Esophagus (tissue), 2 donors: ENCODE measurements at regions not wholly inside any gene's neighbourhood (a gene's known extent, or its start where the extent isn't known, plus 50 kb on each side); places are given as distances from the start of the nearest gene placed in this dataset.

Experiments used
- H3K27ac ChIP-seq, 2 donors: one replicate each; pipeline ENCODE4 v1.5.1; 2013; ENCODE audit warnings: low read depth in 2 of 2, mild to moderate bottlenecking in 2 of 2, inconsistent platforms in 1 of 2, low read length in 1 of 2, moderate library complexity in 1 of 2
- H3K27me3 ChIP-seq, 2 donors: one replicate each; pipeline ENCODE4 v1.6.1; 2013; ENCODE audit warnings: low read length in 2 of 2, control low read depth in 1 of 2, mild to moderate bottlenecking in 1 of 2; ENCODE audit not compliant: insufficient read depth in 2 of 2, control insufficient read depth in 1 of 2
- H3K36me3 ChIP-seq, 2 donors: one replicate each; pipeline ENCODE4 v1.6.1; 2013; ENCODE audit warnings: low read length in 1 of 2; ENCODE audit not compliant: control insufficient read depth in 2 of 2, insufficient read depth in 2 of 2
- H3K4me1 ChIP-seq, 2 donors: one replicate each; pipeline ENCODE4 v1.6.1; 2013; ENCODE audit warnings: low read length in 1 of 2; ENCODE audit not compliant: control insufficient read depth in 2 of 2, insufficient read depth in 2 of 2
- H3K4me3 ChIP-seq, 2 donors: one replicate each; pipeline ENCODE4 v1.5.1; 2013; ENCODE audit warnings: low read length in 2 of 2, mild to moderate bottlenecking in 2 of 2, low read depth in 1 of 2, moderate library complexity in 1 of 2
- H3K9me3 ChIP-seq, 2 donors: one replicate each; pipeline ENCODE4 v1.6.1; 2013; ENCODE audit warnings: mild to moderate bottlenecking in 2 of 2, low read depth in 1 of 2, low read length in 1 of 2, moderate library complexity in 1 of 2; ENCODE audit not compliant: control insufficient read depth in 2 of 2, insufficient read depth in 1 of 2
- WGBS, 2 donors: extraction: QIAGEN DNeasy Blood & Tissue Kit; methylation state at CpG; one replicate each; pipeline ENCODE4 v1.1.7; 2013; 5-methylcytosine and 5-hydroxymethylcytosine counted together
- donor health status: healthy with polysubstance abuse.
- donor health status: Bipolar disorder and iron deficiency.

GRCh38 chr9:105067895-105068580 is 140.1 kb upstream of the ABCA1 start:
- 86 to 97% methylated on average over 3 of the region's 3 CpGs for WGBS, 2 donors
- Histone ChIP-seq H3K4me3 (no peak overlapping the region), H3K9me3 (no peaks in the 10 kb centered on the region), H3K36me3 (no peaks in the 10 kb centered on the region), H3K27me3 (no peaks in the 10 kb centered on the region), H3K27ac (no peak overlapping the region), H3K4me1 (peaks cover 0 to 14% of the 10 kb centered on the region in 2 donors)

GRCh38 chr9:105069285-105069684 is 141.3 kb upstream of the ABCA1 start:
- H3K4me1 ChIP-seq = peaks cover 0 to 9% of the 10 kb centered on the region in 2 donors
- no peaks in the 10 kb centered on the region for H3K36me3 ChIP-seq
- no peaks in the 10 kb centered on the region for H3K27me3 ChIP-seq
- H3K9me3 ChIP-seq = no peaks in the 10 kb centered on the region
- H3K27ac ChIP-seq = no peak overlapping the region
- no peak overlapping the region for H3K4me3 ChIP-seq
- 92 to 94% methylated on average over 5 of the region's 5 CpGs for WGBS, 2 donors

GRCh38 chr9:105069696-105070095 is 141.7 kb upstream of the ABCA1 start:
- Histone ChIP-seq H3K27ac (no peak overlapping the region), H3K27me3 (no peaks in the 10 kb centered on the region), H3K4me1 (peaks cover 0 to 5% of the 10 kb centered on the region in 2 donors), H3K9me3 (no peaks in the 10 kb centered on the region), H3K4me3 (no peak overlapping the region), H3K36me3 (no peaks in the 10 kb centered on the region)
- 76 to 83% methylated on average over 1 of the region's 1 CpG for WGBS, 2 donors

GRCh38 chr9:105070176-105070575 is 142.2 kb upstream of the ABCA1 start:
- Histone ChIP-seq H3K36me3 (no peaks in the 10 kb centered on the region), H3K4me3 (no peak overlapping the region), H3K4me1 (peaks cover 0 to 3% of the 10 kb centered on the region in 2 donors), H3K9me3 (no peaks in the 10 kb centered on the region), H3K27ac (no peak overlapping the region), H3K27me3 (no peaks in the 10 kb centered on the region)
- 83 to 85% methylated on average over 4 of the region's 4 CpGs for WGBS, 2 donors

- Histone ChIP-seq H3K4me1 (no peaks in the 10 kb centered on the region), H3K27ac (no peak overlapping the region), H3K27me3 (no peaks in the 10 kb centered on the region), H3K36me3 (peaks cover 0 to 2% of the 10 kb centered on the region in 2 donors), H3K9me3 (no peaks in the 10 kb centered on the region), H3K4me3 (no peak overlapping the region)
Observed at GRCh38 chr9:105072476-105072875, 144.5 kb upstream of the ABCA1 start.

GRCh38 chr9:105073147-105073546 is 145.2 kb upstream of the ABCA1 start:
- Histone ChIP-seq H3K36me3 (peaks cover 0 to 2% of the 10 kb centered on the region in 2 donors), H3K9me3 (no peaks in the 10 kb centered on the region), H3K27me3 (no peaks in the 10 kb centered on the region), H3K27ac (no peak overlapping the region), H3K4me3 (no peak overlapping the region), H3K4me1 (no peaks in the 10 kb centered on the region)
- 58 to 70% methylated on average over 1 of the region's 1 CpG for WGBS, 2 donors

GRCh38 chr9:105074491-105074890 is 146.5 kb upstream of the ABCA1 start:
- Histone ChIP-seq H3K4me3 (no peak overlapping the region), H3K27ac (no peak overlapping the region), H3K27me3 (no peaks in the 10 kb centered on the region), H3K9me3 (no peaks in the 10 kb centered on the region), H3K36me3 (peaks cover 0 to 2% of the 10 kb centered on the region in 2 donors), H3K4me1 (no peaks in the 10 kb centered on the region)
- 80 to 87% methylated on average over 2 of the region's 2 CpGs for WGBS, 2 donors

GRCh38 chr9:105076729-105077128 is 148.8 kb upstream of the ABCA1 start:
- no peak overlapping the region for H3K27ac ChIP-seq
- H3K36me3 ChIP-seq = peaks cover 0 to 2% of the 10 kb centered on the region in 2 donors
- 71 to 75% methylated on average over 5 of the region's 5 CpGs for WGBS, 2 donors
- H3K9me3 ChIP-seq = no peaks in the 10 kb centered on the region
- no peaks in the 10 kb centered on the region for H3K4me1 ChIP-seq
- no peaks in the 10 kb centered on the region for H3K27me3 ChIP-seq
- H3K4me3 ChIP-seq = no peak overlapping the region

- Histone ChIP-seq H3K27ac (no peak overlapping the region), H3K4me1 (no peaks in the 10 kb centered on the region), H3K9me3 (no peaks in the 10 kb centered on the region), H3K27me3 (no peaks in the 10 kb centered on the region), H3K4me3 (no peak overlapping the region), H3K36me3 (peaks cover 0 to 2% of the 10 kb centered on the region in 2 donors)
- WGBS, 2 donors = 60 to 72% methylated on average over 2 of the region's 2 CpGs
Observed at GRCh38 chr9:105079457-105079856, 151.5 kb upstream of the ABCA1 start.

GRCh38 chr9:105082843-105083242 is 154.9 kb upstream of the ABCA1 start:
- no peak overlapping the region for H3K4me3 ChIP-seq
- no peaks in the 10 kb centered on the region for H3K36me3 ChIP-seq
- H3K27ac ChIP-seq = no peak overlapping the region
- no peaks in the 10 kb centered on the region for H3K9me3 ChIP-seq
- 77 to 82% methylated on average over 7 of the region's 7 CpGs for WGBS, 2 donors
- no peaks in the 10 kb centered on the region for H3K27me3 ChIP-seq
- H3K4me1 ChIP-seq = no peaks in the 10 kb centered on the region
